ENCODE measurements at regions not wholly inside any gene's neighbourhood (a gene's known extent, or its start where the extent isn't known, plus 50 kb on each side); places are given as distances from the start of the nearest gene placed in this dataset.
"Not testable (repeated sequence)": the region's sequence is repeated elsewhere in the genome, so short reads cannot be mapped to it uniquely, and the experiment has no call there.

GRCh38 chr11:7143908-7144307 lies 55.1 kb downstream of the RBMXL2 start:
- Mint-ChIP-seq H3K9me3 (peaks cover 14% of the 10 kb centered on the region), H3K4me1 (ENCODE audit: low read depth) (no peaks in the 10 kb centered on the region), H3K27ac (no peak overlapping the region), H3K27me3 (no peaks in the 10 kb centered on the region), H3K4me3 (no peak overlapping the region), H3K36me3 (no peaks in the 10 kb centered on the region)
- ChIA-PET CTCF (interaction anchor here (1.0 to 2.9 kb wide), 3 partner anchors 11 to 299 kb away, joined by 3 to 18 read pairs (median 3); no protein-coding TSS in a partner anchor), POLR2A (no interaction called here)
- DNase-seq: no peak
- intact Hi-C loops (cut with micrococcal nuclease): loop anchor here (5.0 kb wide), 1 partner anchor 298 kb away; no protein-coding TSS in a partner anchor

- POLR2A ChIA-PET; intact Hi-C loops (cut with micrococcal nuclease); H3K27ac Mint-ChIP-seq; H3K4me1 Mint-ChIP-seq (ENCODE audit: low read depth); DNase-seq; CTCF ChIA-PET; H3K27me3 Mint-ChIP-seq; H3K36me3 Mint-ChIP-seq; H3K4me3 Mint-ChIP-seq: not testable (repeated sequence)
- peaks cover 16% of the 10 kb centered on the region for H3K9me3 Mint-ChIP-seq
These were observed 61.3 kb downstream of the RBMXL2 start for GRCh38 chr11:7150104-7150503.

GRCh38 chr11:7154881-7155361 lies 66.1 kb downstream of the RBMXL2 start:
- CTCF ChIA-PET: interaction anchor here (1.0 to 1.6 kb wide), 2 partner anchors 11 to 342 kb away, joined by 3 read pairs; no protein-coding TSS in a partner anchor
- intact Hi-C loops (cut with micrococcal nuclease): no loop called here
- H3K27ac Mint-ChIP-seq: no peak overlapping the region
- POLR2A ChIA-PET: no interaction called here
- H3K27me3 Mint-ChIP-seq: peaks cover 2% of the 10 kb centered on the region
- no peaks in the 10 kb centered on the region for H3K9me3 Mint-ChIP-seq
- H3K4me1 Mint-ChIP-seq (ENCODE audit: low read depth): no peaks in the 10 kb centered on the region
- no peak for DNase-seq
- no peaks in the 10 kb centered on the region for H3K36me3 Mint-ChIP-seq
- no peak overlapping the region for H3K4me3 Mint-ChIP-seq

GRCh38 chr11:7160814-7161489 lies 72.2 kb downstream of the RBMXL2 start:
- Mint-ChIP-seq H3K27ac (no peak overlapping the region), H3K36me3 (no peaks in the 10 kb centered on the region), H3K4me1 (ENCODE audit: low read depth) (no peaks in the 10 kb centered on the region), H3K4me3 (no peak overlapping the region), H3K9me3 (no peaks in the 10 kb centered on the region), H3K27me3 (peaks cover 5% of the 10 kb centered on the region)
- intact Hi-C loops (cut with micrococcal nuclease): no loop called here
- DNase-seq: peak; percentile 20
- ChIA-PET CTCF (interaction anchor here (1.3 kb wide), 1 partner anchor 282 kb away, joined by 3 read pairs; no protein-coding TSS in a partner anchor), POLR2A (no interaction called here)

GRCh38 chr11:7165911-7166310 lies 77.1 kb downstream of the RBMXL2 start:
- H3K27me3 Mint-ChIP-seq: peaks cover 3% of the 10 kb centered on the region
- CTCF ChIA-PET: no interaction called here
- no peaks in the 10 kb centered on the region for H3K9me3 Mint-ChIP-seq
- no peak overlapping the region for H3K27ac Mint-ChIP-seq
- no peak for DNase-seq
- POLR2A ChIA-PET: no interaction called here
- H3K36me3 Mint-ChIP-seq: no peaks in the 10 kb centered on the region
- no peak overlapping the region for H3K4me3 Mint-ChIP-seq
- intact Hi-C loops (cut with micrococcal nuclease): no loop called here
- no peaks in the 10 kb centered on the region for H3K4me1 Mint-ChIP-seq (ENCODE audit: low read depth)

- intact Hi-C loops (cut with micrococcal nuclease): no loop called here
- no peaks in the 10 kb centered on the region for H3K27me3 Mint-ChIP-seq
- H3K4me3 Mint-ChIP-seq: no peak overlapping the region
- no peak for DNase-seq
- H3K36me3 Mint-ChIP-seq: no peaks in the 10 kb centered on the region
- ChIA-PET CTCF (interaction anchor here (1.2 kb wide), 1 partner anchor 25 kb away, joined by 3 read pairs; no protein-coding TSS in a partner anchor), POLR2A (no interaction called here)
- H3K27ac Mint-ChIP-seq: no peak overlapping the region
- H3K9me3 Mint-ChIP-seq: no peaks in the 10 kb centered on the region
- H3K4me1 Mint-ChIP-seq (ENCODE audit: low read depth): no peaks in the 10 kb centered on the region
These were observed 79.4 kb downstream of the RBMXL2 start for GRCh38 chr11:7167976-7168740.

GRCh38 chr11:7168741-7168990 lies 79.9 kb downstream of the RBMXL2 start:
- no peaks in the 10 kb centered on the region for H3K27me3 Mint-ChIP-seq
- no peak overlapping the region for H3K4me3 Mint-ChIP-seq
- no peak for DNase-seq
- no peak overlapping the region for H3K27ac Mint-ChIP-seq
- intact Hi-C loops (cut with micrococcal nuclease): no loop called here
- POLR2A ChIA-PET: no interaction called here
- H3K9me3 Mint-ChIP-seq: no peaks in the 10 kb centered on the region
- H3K36me3 Mint-ChIP-seq: no peaks in the 10 kb centered on the region
- H3K4me1 Mint-ChIP-seq (ENCODE audit: low read depth): no peaks in the 10 kb centered on the region
- CTCF ChIA-PET: interaction anchor here (1.2 kb wide), 1 partner anchor 25 kb away, joined by 3 read pairs; no protein-coding TSS in a partner anchor

GRCh38 chr11:7170431-7170830 lies 81.3 kb upstream of the SYT9 start:
- intact Hi-C loops (cut with micrococcal nuclease): no loop called here
- no peaks in the 10 kb centered on the region for H3K4me1 Mint-ChIP-seq (ENCODE audit: low read depth)
- H3K27me3 Mint-ChIP-seq: peaks cover 6% of the 10 kb centered on the region
- no peaks in the 10 kb centered on the region for H3K36me3 Mint-ChIP-seq
- no peak overlapping the region for H3K27ac Mint-ChIP-seq
- no peak overlapping the region for H3K4me3 Mint-ChIP-seq
- no peak for DNase-seq
- ChIA-PET CTCF (no interaction called here), POLR2A (no interaction called here)
- no peaks in the 10 kb centered on the region for H3K9me3 Mint-ChIP-seq

- intact Hi-C loops (cut with micrococcal nuclease): no loop called here
- H3K4me1 Mint-ChIP-seq (ENCODE audit: low read depth): no peaks in the 10 kb centered on the region
- DNase-seq: no peak
- no peak overlapping the region for H3K4me3 Mint-ChIP-seq
- H3K27ac Mint-ChIP-seq: no peak overlapping the region
- H3K36me3 Mint-ChIP-seq: no peaks in the 10 kb centered on the region
- H3K9me3 Mint-ChIP-seq: no peaks in the 10 kb centered on the region
- POLR2A ChIA-PET: no interaction called here
- CTCF ChIA-PET: no interaction called here
- peaks cover 7% of the 10 kb centered on the region for H3K27me3 Mint-ChIP-seq
These were observed 76.7 kb upstream of the SYT9 start for GRCh38 chr11:7175007-7175406.

GRCh38 chr11:7186190-7186589 lies 65.5 kb upstream of the SYT9 start:
- H3K27ac Mint-ChIP-seq: no peak overlapping the region
- no peak for DNase-seq
- ChIA-PET CTCF (no interaction called here), POLR2A (no interaction called here)
- intact Hi-C loops (cut with micrococcal nuclease): no loop called here
- H3K9me3 Mint-ChIP-seq: peaks cover 13% of the 10 kb centered on the region
- H3K4me1 Mint-ChIP-seq (ENCODE audit: low read depth): no peaks in the 10 kb centered on the region
- peaks cover 1% of the 10 kb centered on the region for H3K27me3 Mint-ChIP-seq
- no peaks in the 10 kb centered on the region for H3K36me3 Mint-ChIP-seq
- H3K4me3 Mint-ChIP-seq: no peak overlapping the region

GRCh38 chr11:7186676-7187075 lies 65.0 kb upstream of the SYT9 start:
- H3K4me1 Mint-ChIP-seq (ENCODE audit: low read depth): no peaks in the 10 kb centered on the region
- H3K36me3 Mint-ChIP-seq: no peaks in the 10 kb centered on the region
- no peak overlapping the region for H3K4me3 Mint-ChIP-seq
- peaks cover 13% of the 10 kb centered on the region for H3K9me3 Mint-ChIP-seq
- ChIA-PET CTCF (no interaction called here), POLR2A (no interaction called here)
- peaks cover 1% of the 10 kb centered on the region for H3K27me3 Mint-ChIP-seq
- no peak overlapping the region for H3K27ac Mint-ChIP-seq
- no peak for DNase-seq
- intact Hi-C loops (cut with micrococcal nuclease): no loop called here

GRCh38 chr11:7192785-7193184 lies 58.9 kb upstream of the SYT9 start:
- H3K4me1 Mint-ChIP-seq (ENCODE audit: low read depth); H3K27ac Mint-ChIP-seq; DNase-seq; intact Hi-C loops (cut with micrococcal nuclease); H3K9me3 Mint-ChIP-seq; POLR2A ChIA-PET; H3K4me3 Mint-ChIP-seq; CTCF ChIA-PET; H3K27me3 Mint-ChIP-seq; H3K36me3 Mint-ChIP-seq: not testable (repeated sequence)
